ENCODE measurements at regions not wholly inside any gene's neighbourhood (a gene's known extent, or its start where the extent isn't known, plus 50 kb on each side); places are given as distances from the start of the nearest gene placed in this dataset.

GRCh38 chr7:46448478-46448877, 527.4 kb upstream of the IGFBP3 start:
- Histone ChIP-seq H3K9me2 (ENCODE audit: insufficient read depth) (no peaks in the 10 kb centered on the region), H4K20me1 (ENCODE audit: insufficient read depth) (no peaks in the 10 kb centered on the region), H3K9me3 (ENCODE audit: control insufficient read depth in 1 of 2, insufficient read depth in 1 of 2, low read depth in 1 of 2, low read length in 2 of 2) (no peaks in the 10 kb centered on the region), H3K79me2 (ENCODE audit: insufficient read depth, low read length) (no peaks in the 10 kb centered on the region), H2AFZ (ENCODE audit: low read depth, low read length, poor library complexity, severe bottlenecking) (no peak overlapping the region), H3K4me3 (replicated peaks in 1 of 2; ENCODE audit: low read depth in 1 of 2, low read length in 2 of 2) (no peak overlapping the region), H3K36me3 (ENCODE audit: control insufficient read depth in 1 of 2, insufficient read depth in 2 of 2, low read length in 2 of 2) (no peaks in the 10 kb centered on the region), H3K4me1 (ENCODE audit: control insufficient read depth in 1 of 2, insufficient read depth in 2 of 2, low read length in 2 of 2) (peaks cover 0 to 9% of the 10 kb centered on the region in 2 experiments; a peak in 2 of 4 replicates), H3K9ac (ENCODE audit: low read length) (no peak overlapping the region), H3K27ac (ENCODE audit: low read depth, low read length) (no peak overlapping the region), H3K27me3 (ENCODE audit: insufficient read depth, low read length) (no peaks in the 10 kb centered on the region), H3K4me2 (ENCODE audit: low read length) (no peak overlapping the region)
- DNase-seq (ENCODE audit: low read depth, low spot score): no peak
- ChIA-PET POLR2A (no interaction called here), RAD21 (ENCODE audit: low non-redundant PET in 1 of 2, low total read pairs in 2 of 2, uncharacterized antibody in 2 of 2, unreplicated experiment in 2 of 2) (no interaction called here), CTCF (no interaction called here)
- TF ChIP-seq ZNF274 (IDR thresholded peaks at IDR 0.05; ENCODE audit: low read depth, low read length) (no peak), FOSL1 (IDR thresholded peaks at IDR 0.05; ENCODE audit: low read depth) (no peak), ZFX (IDR thresholded peaks at IDR 0.05) (no peak), MAX (IDR thresholded peaks at IDR 0.05) (no peak), CBX3 (IDR thresholded peaks at IDR 0.05; ENCODE audit: low read depth) (no peak), POLR2AphosphoS5 (IDR thresholded peaks at IDR 0.05; ENCODE audit: low read depth, low read length) (no peak), EZH2 (IDR thresholded peaks at IDR 0.05) (no peak), SP1 (IDR thresholded peaks at IDR 0.05; ENCODE audit: low read depth) (no peak), ZBTB33 (IDR thresholded peaks at IDR 0.05; ENCODE audit: extremely low read depth, insufficient replicate concordance, low read length) (no peak), SIN3A (IDR thresholded peaks at IDR 0.05; ENCODE audit: low read depth) (no peak)
- ATAC-seq: no peak
- intact Hi-C loops (cut with micrococcal nuclease): no loop called here
- BruUV-seq (replicated peaks): no TSS peak

- TF ChIP-seq MAX (IDR thresholded peaks at IDR 0.05): no peak
- no peak for TF ChIP-seq RAD21 (IDR thresholded peaks at IDR 0.05; ENCODE audit: low read depth)
- no peak for TF ChIP-seq FOSL1 (IDR thresholded peaks at IDR 0.05; ENCODE audit: low read depth)
- no peak for TF ChIP-seq ATF3 (IDR thresholded peaks at IDR 0.05)
- no peak for TF ChIP-seq SIN3A (IDR thresholded peaks at IDR 0.05; ENCODE audit: low read depth)
- TF ChIP-seq POLR2A (IDR thresholded peaks at IDR 0.05; ENCODE audit: borderline replicate concordance, extremely low read depth, insufficient read depth, insufficient read length): no peak
- no peak for TF ChIP-seq YY1 (IDR thresholded peaks at IDR 0.05; ENCODE audit: extremely low read depth, insufficient replicate concordance, low read depth, low read length)
- no peak for TF ChIP-seq SRF (IDR thresholded peaks at IDR 0.05; ENCODE audit: low read depth)
- no peak for TF ChIP-seq ZBTB33 (IDR thresholded peaks at IDR 0.05; ENCODE audit: extremely low read depth, insufficient replicate concordance, low read length)
- TF ChIP-seq EZH2 (IDR thresholded peaks at IDR 0.05): no peak
- TF ChIP-seq CBX3 (IDR thresholded peaks at IDR 0.05; ENCODE audit: low read depth): no peak
- TF ChIP-seq POLR2AphosphoS5 (IDR thresholded peaks at IDR 0.05; ENCODE audit: low read depth, low read length): no peak
- ChIA-PET POLR2A (no interaction called here), CTCF (no interaction called here)
Observed at GRCh38 chr7:46446151-46446550, 525.1 kb upstream of the IGFBP3 start.

More at GRCh38 chr7:46446151-46446550, 525.1 kb upstream of the IGFBP3 start:
- no peak for ATAC-seq
- no peaks in the 10 kb centered on the region for H3K9me2 ChIP-seq (ENCODE audit: insufficient read depth)
- H3K27me3 ChIP-seq (ENCODE audit: insufficient read depth, low read length): no peaks in the 10 kb centered on the region
- no peak overlapping the region for H2AFZ ChIP-seq (ENCODE audit: low read depth, low read length, poor library complexity, severe bottlenecking)
- no TSS peak for BruUV-seq (replicated peaks)
- no peak overlapping the region for H3K4me3 ChIP-seq (replicated peaks in 1 of 2; ENCODE audit: low read depth in 1 of 2, low read length in 2 of 2)
- H3K36me3 ChIP-seq (ENCODE audit: control insufficient read depth in 1 of 2, insufficient read depth in 2 of 2, low read length in 2 of 2): no peaks in the 10 kb centered on the region
- no peaks in the 10 kb centered on the region for H4K20me1 ChIP-seq (ENCODE audit: insufficient read depth)
- RAD21 ChIA-PET (ENCODE audit: low non-redundant PET in 1 of 2, low total read pairs in 2 of 2, uncharacterized antibody in 2 of 2, unreplicated experiment in 2 of 2): no interaction called here
- H3K27ac ChIP-seq (ENCODE audit: low read depth, low read length): no peak overlapping the region
- H3K79me2 ChIP-seq (ENCODE audit: insufficient read depth, low read length): no peaks in the 10 kb centered on the region
- no peak overlapping the region for H3K4me2 ChIP-seq (ENCODE audit: low read length)
- H3K9me3 ChIP-seq (ENCODE audit: control insufficient read depth in 1 of 2, insufficient read depth in 1 of 2, low read depth in 1 of 2, low read length in 2 of 2): no peaks in the 10 kb centered on the region
- H3K4me1 ChIP-seq (ENCODE audit: control insufficient read depth in 1 of 2, insufficient read depth in 2 of 2, low read length in 2 of 2): peaks cover 0 to 9% of the 10 kb centered on the region in 2 experiments; a peak in 2 of 4 replicates
- DNase-seq (ENCODE audit: low read depth, low spot score): no peak
- H3K9ac ChIP-seq (ENCODE audit: low read length): no peak overlapping the region
- intact Hi-C loops (cut with micrococcal nuclease): no loop called here
